H1 (cell line): ENCODE measurements at regions not wholly inside any gene's neighbourhood (a gene's known extent, or its start where the extent isn't known, plus 50 kb on each side); places are given as distances from the start of the nearest gene placed in this dataset.

ENCODE experiments used
- CTCF ChIA-PET: fragments of 300-600 bp; sonication (Branson Sonifier 250); formaldehyde crosslinking; loops from one replicate; lab custom pipeline; 2021; ENCODE audit not compliant: partially characterized antibody; lab: Charles Lee
- POLR2A ChIA-PET: fragments of 300-600 bp; sonication (Branson Sonifier 250); formaldehyde crosslinking; loops from one replicate; lab custom pipeline; 2021; ENCODE audit warnings: inconsistent platforms; ENCODE audit not compliant: partially characterized antibody; lab: Charles Lee
- DNase-seq, 2 experiments: peaks; one replicate each; pipeline versions ENCODE4 v3.0.0 to v3.0.0-alpha.2; 2010 to 2022; ENCODE audit warnings: low spot score in 2 of 2, low read depth in 1 of 2, mixed read lengths in 1 of 2
- FAIRE-seq: peaks from 2 replicates; lab custom pipeline; 2011; peaks lifted over from hg19 to GRCh38; lab: Jason Lieb, UNC
- H2AFZ ChIP-seq: 2 replicates; pipeline ENCODE4 v1.8.1; 2012; ENCODE audit warnings: low read length, inconsistent platforms
- H2AK5ac ChIP-seq: 2 replicates; pipeline ENCODE4 v1.6.1; 2013; ENCODE audit warnings: low read depth, low read length
- H2BK120ac ChIP-seq: replicated peaks from 2 replicates; pipeline ENCODE3; 2013; ENCODE audit warnings: low read depth, low read length, inconsistent platforms
- H2BK12ac ChIP-seq: 2 replicates; pipeline ENCODE4 v1.6.1; 2013; ENCODE audit warnings: low read depth, low read length
- H2BK15ac ChIP-seq: 2 replicates; pipeline ENCODE4 v1.6.1; 2013; ENCODE audit warnings: low read length
- H2BK20ac ChIP-seq: 2 replicates; pipeline ENCODE4 v1.6.1; 2013; ENCODE audit warnings: low read length
- H2BK5ac ChIP-seq: 2 replicates; pipeline ENCODE4 v1.6.1; 2013; ENCODE audit warnings: low read depth, low read length
- H3K14ac ChIP-seq: 2 replicates; pipeline ENCODE4 v1.6.1; 2013; ENCODE audit warnings: inconsistent platforms; ENCODE audit not compliant: insufficient read length
- H3K18ac ChIP-seq: 2 replicates; pipeline ENCODE4 v1.6.1; 2013; ENCODE audit warnings: low read length; ENCODE audit errors: extremely low read depth
- H3K23ac ChIP-seq: 2 replicates; pipeline ENCODE4 v1.6.1; 2013; ENCODE audit warnings: inconsistent platforms; ENCODE audit not compliant: insufficient read length
- H3K23me2 ChIP-seq: 2 replicates; pipeline ENCODE4 v1.6.1; 2013; ENCODE audit warnings: low read depth, low read length
- H3K27ac ChIP-seq: 2 replicates; pipeline ENCODE4 v1.6.1; 2011; ENCODE audit warnings: low read depth, low read length, inconsistent platforms
- H3K27me3 ChIP-seq, 4 experiments: replicated peaks in 1 of 4; 1 replicate in 1 of 4; 2 replicates in 3 of 4; pipeline versions ENCODE4 v1.6.1 to v1.8.1; 2011 to 2013; ENCODE audit warnings: low read length in 3 of 4, mild to moderate bottlenecking in 3 of 4, inconsistent platforms in 2 of 4, mixed read lengths in 2 of 4, moderate library complexity in 1 of 4; ENCODE audit not compliant: control insufficient read depth in 3 of 4, insufficient read depth in 3 of 4; ENCODE audit errors: extremely low read depth in 1 of 4
- H3K36me3 ChIP-seq, 4 experiments: 2 replicates each; pipeline versions ENCODE4 v1.6.1 to v1.8.1; 2011 to 2013; ENCODE audit warnings: mild to moderate bottlenecking in 4 of 4, low read length in 3 of 4, moderate library complexity in 2 of 4, control low read depth in 1 of 4, inconsistent platforms in 1 of 4; ENCODE audit not compliant: insufficient read depth in 4 of 4, control insufficient read depth in 2 of 4
- H3K4ac ChIP-seq: replicated peaks from 2 replicates; pipeline ENCODE3; 2013; ENCODE audit warnings: low read length, low read depth, mixed read lengths, inconsistent platforms; ENCODE audit not compliant: insufficient read length
- H3K4me1 ChIP-seq, 4 experiments: replicated peaks in 1 of 4; 1 replicate in 1 of 4; 2 replicates in 3 of 4; pipeline versions ENCODE4 v1.6.1 to v1.8.1; 2011 to 2013; ENCODE audit warnings: low read length in 3 of 4, inconsistent platforms in 2 of 4, mixed read lengths in 1 of 4; ENCODE audit not compliant: insufficient read depth in 4 of 4, control insufficient read depth in 3 of 4
- H3K4me2 ChIP-seq, 2 experiments: 2 replicates each; pipeline versions ENCODE4 v1.6.1 to v1.8.1; 2011 to 2013; ENCODE audit warnings: low read depth in 2 of 2, low read length in 2 of 2, control low read depth in 1 of 2, inconsistent platforms in 1 of 2, mild to moderate bottlenecking in 1 of 2; ENCODE audit not compliant: insufficient read depth in 1 of 2
- H3K4me3 ChIP-seq, 4 experiments: fragments of 200-600, 300-600 bp in 1 of 4; sonication (generic), shearing (Covaris generic), sonication (Bioruptor Twin) in 1 of 4; 2 replicates each; pipeline versions ENCODE4 v1.5.1 to v1.8.1; 2011 to 2016; ENCODE audit warnings: low read length in 4 of 4, low read depth in 3 of 4, control low read depth in 2 of 4, inconsistent platforms in 2 of 4, mild to moderate bottlenecking in 2 of 4, mixed read lengths in 1 of 4, moderate library complexity in 1 of 4; ENCODE audit not compliant: insufficient read depth in 2 of 4; ENCODE audit errors: extremely low read depth in 1 of 4
- H3K56ac ChIP-seq: replicated peaks from 2 replicates; pipeline ENCODE3; 2013; ENCODE audit warnings: low read depth, mild to moderate bottlenecking, mixed read lengths, low read length, inconsistent platforms; ENCODE audit not compliant: insufficient read length
- H3K79me1 ChIP-seq: 2 replicates; pipeline ENCODE4 v1.6.1; 2013; ENCODE audit warnings: low read depth, low read length, control low read depth
- H3K79me2 ChIP-seq, 2 experiments: 2 replicates each; pipeline versions ENCODE4 v1.6.1 to v1.8.1; 2012 to 2013; ENCODE audit warnings: low read length in 2 of 2, mild to moderate bottlenecking in 2 of 2, inconsistent platforms in 1 of 2; ENCODE audit not compliant: insufficient read depth in 2 of 2, control insufficient read depth in 1 of 2
- H3K9ac ChIP-seq, 4 experiments: replicated peaks in 1 of 4; 1 replicate in 1 of 4; 2 replicates in 3 of 4; pipeline versions ENCODE4 v1.6.1 to v1.8.1; 2011 to 2013; ENCODE audit warnings: low read depth in 3 of 4, low read length in 3 of 4, control low read depth in 2 of 4, mild to moderate bottlenecking in 2 of 4, moderate library complexity in 2 of 4, inconsistent platforms in 1 of 4; ENCODE audit errors: extremely low read depth in 1 of 4
- H3K9me3 ChIP-seq, 2 experiments: 2 replicates each; pipeline versions ENCODE4 v1.6.1 to v1.8.1; 2012 to 2013; ENCODE audit warnings: mild to moderate bottlenecking in 2 of 2, moderate library complexity in 2 of 2, control low read depth in 1 of 2, inconsistent platforms in 1 of 2, low read depth in 1 of 2, low read length in 1 of 2, mixed read lengths in 1 of 2; ENCODE audit not compliant: insufficient read depth in 2 of 2
- H4K20me1 ChIP-seq, 2 experiments: replicated peaks in 1 of 2; 2 replicates each; pipeline versions ENCODE3 to v1.8.1; 2011 to 2013; ENCODE audit warnings: inconsistent platforms in 2 of 2, low read length in 2 of 2, mild to moderate bottlenecking in 1 of 2; ENCODE audit not compliant: insufficient read depth in 2 of 2, control insufficient read depth in 1 of 2
- H4K5ac ChIP-seq: 2 replicates; pipeline ENCODE4 v1.6.1; 2013; ENCODE audit warnings: low read length, low read depth, mixed read lengths, inconsistent platforms; ENCODE audit not compliant: insufficient read length
- H4K8ac ChIP-seq: 2 replicates; pipeline ENCODE4 v1.8.0; 2013; ENCODE audit warnings: mild to moderate bottlenecking, moderate library complexity, low read length, inconsistent platforms; ENCODE audit not compliant: insufficient read depth; ENCODE audit errors: extremely low read depth
- H4K91ac ChIP-seq: replicated peaks from 2 replicates; pipeline ENCODE3; 2013; ENCODE audit warnings: low read length, mixed read lengths, inconsistent platforms; ENCODE audit not compliant: insufficient read length
- ATF2 ChIP-seq: IDR thresholded peaks from 2 replicates; pipeline ENCODE4 v1.6.1; 2012; ENCODE audit warnings: low read length, inconsistent platforms
- E2F6 ChIP-seq: IDR thresholded peaks from 2 replicates; pipeline ENCODE4 v1.6.1; 2012; ENCODE audit warnings: inconsistent platforms
- JUND ChIP-seq: IDR thresholded peaks from 2 replicates; pipeline ENCODE4 v1.6.1; 2011; ENCODE audit warnings: mild to moderate bottlenecking, improper control_type of control experiment, low read length
- KDM5A ChIP-seq: fragments of 200-600 bp; IDR thresholded peaks from 2 replicates; pipeline ENCODE4 v1.7.1; 2012; ENCODE audit warnings: mild to moderate bottlenecking, low read length, inconsistent platforms, mixed read lengths
- NANOG ChIP-seq: IDR thresholded peaks from 2 replicates; pipeline ENCODE4 v1.6.1; 2011; ENCODE audit warnings: low read length, low read depth, mild to moderate bottlenecking, inconsistent platforms; ENCODE audit not compliant: insufficient read depth, poor library complexity, severe bottlenecking
- NRF1 ChIP-seq: IDR thresholded peaks from 2 replicates; pipeline ENCODE4 v1.6.1; 2011; ENCODE audit warnings: mild to moderate bottlenecking, low read depth, low read length, improper control_type of control experiment
- POU5F1 ChIP-seq: IDR thresholded peaks from 2 replicates; pipeline ENCODE4 v1.6.1; 2011; ENCODE audit warnings: low read depth, mild to moderate bottlenecking, low read length, moderate library complexity
- RFX5 ChIP-seq: IDR thresholded peaks from 2 replicates; pipeline ENCODE4 v1.6.1; 2011; ENCODE audit warnings: low read depth, low read length, improper control_type of control experiment, borderline replicate concordance
- RNF2 ChIP-seq: fragments of 200-900, 300-1000 bp; sonication (generic); IDR thresholded peaks from 2 replicates; pipeline ENCODE4 v1.7.1; 2016; ENCODE audit warnings: borderline replicate concordance, low read depth, mild to moderate bottlenecking, antibody characterized with exemption, low read length; ENCODE audit not compliant: poor library complexity, severe bottlenecking; ENCODE audit errors: missing control alignments
- SIRT6 ChIP-seq: IDR thresholded peaks from one replicate; pipeline ENCODE4 v1.7.1; 2012; ENCODE audit warnings: low read length, inconsistent platforms
- SP4 ChIP-seq: IDR thresholded peaks from 2 replicates; pipeline ENCODE4 v1.6.1; 2012; ENCODE audit warnings: low read length, inconsistent platforms
- TAF7 ChIP-seq: optimal IDR thresholded peaks from 2 replicates; pipeline ENCODE3; 2011; ENCODE audit warnings: low read depth, mild to moderate bottlenecking, inconsistent platforms, low read length, moderate library complexity, borderline replicate concordance
- TBP ChIP-seq: IDR thresholded peaks from 2 replicates; pipeline ENCODE4 v1.6.1; 2011; ENCODE audit warnings: low read depth, low read length, improper control_type of control experiment
- ZNF274 ChIP-seq: IDR thresholded peaks from 2 replicates; pipeline ENCODE4 v1.7.0; 2012; ENCODE audit warnings: low read length, borderline replicate concordance; ENCODE audit errors: extremely low read depth

GRCh38 chr4:43332052-43332425, 439.5 kb downstream of the GRXCR1 start:
- Histone ChIP-seq H3K79me1 (no peaks in the 10 kb centered on the region), H2AK5ac (no peak overlapping the region), H2BK15ac (no peak overlapping the region), H3K4me3 (no peak overlapping the region), H3K27ac (no peak overlapping the region), H3K36me3 (no peaks in the 10 kb centered on the region), H2BK5ac (no peak overlapping the region), H3K27me3 (no peaks in the 10 kb centered on the region), H3K23me2 (no peaks in the 10 kb centered on the region), H3K14ac (no peak overlapping the region), H3K56ac (no peak overlapping the region), H2BK12ac (no peak overlapping the region), H4K8ac (no peak overlapping the region), H3K4me2 (no peak overlapping the region), H3K18ac (no peak overlapping the region), H2BK20ac (no peak overlapping the region), H3K9ac (no peak overlapping the region), H4K5ac (no peak overlapping the region), H2BK120ac (no peak overlapping the region), H4K20me1 (no peaks in the 10 kb centered on the region), H3K79me2 (no peaks in the 10 kb centered on the region), H3K4ac (no peak overlapping the region), H3K9me3 (no peaks in the 10 kb centered on the region; a peak in 1 of 4 replicates), H2AFZ (no peak overlapping the region), H4K91ac (no peak overlapping the region), H3K4me1 (no peaks in the 10 kb centered on the region), H3K23ac (no peak overlapping the region)
- FAIRE-seq (no peak), DNase-seq (no peak)
- ChIA-PET CTCF (no interaction called here), POLR2A (no interaction called here)
- no peak for TF ChIP-seq TAF7
- no peak for TF ChIP-seq SIRT6
- TF ChIP-seq SP4, result no peak
- TF ChIP-seq TBP, result no peak
- no peak for TF ChIP-seq RFX5
- no peak for TF ChIP-seq NRF1
- TF ChIP-seq KDM5A, result no peak
- TF ChIP-seq ATF2, result no peak
- no peak for TF ChIP-seq NANOG
- TF ChIP-seq RNF2, result no peak
- no peak for TF ChIP-seq ZNF274
- TF ChIP-seq JUND, result no peak
- no peak for TF ChIP-seq POU5F1
- TF ChIP-seq E2F6, result no peak
